ENCODE measurements at regions not wholly inside any gene's neighbourhood (a gene's known extent, or its start where the extent isn't known, plus 50 kb on each side); places are given as distances from the start of the nearest gene placed in this dataset.

DNA sequence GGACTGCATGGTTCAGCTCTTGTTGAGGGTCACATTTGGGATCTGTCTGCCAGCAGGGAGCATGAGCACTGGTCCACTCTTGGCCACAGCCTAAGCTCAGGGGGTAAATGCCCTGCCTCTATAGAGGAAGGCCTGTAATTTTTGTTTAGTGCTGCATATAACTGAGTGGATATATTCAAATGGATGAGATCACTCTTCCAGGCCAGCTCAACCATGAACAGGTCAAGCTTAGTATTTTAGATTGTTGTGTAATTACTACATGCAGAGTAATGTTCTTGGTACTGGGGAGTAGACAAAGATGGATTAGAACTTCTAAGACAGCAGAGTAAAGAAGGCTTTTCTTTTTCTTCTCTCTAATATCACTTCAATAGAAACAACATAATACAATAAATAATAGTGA is 376.9 kb downstream of the GPATCH2 start:
- Histone ChIP-seq H4K20me1 (replicated peaks; ENCODE audit: control insufficient read depth, insufficient read depth, low read length) (no peaks in the 10 kb centered on the region), H3K4me2 (ENCODE audit: insufficient read depth, low read length) (no peak overlapping the region), H3K79me2 (ENCODE audit: control insufficient read depth, insufficient read depth, low read length) (no peaks in the 10 kb centered on the region), H3K27ac (ENCODE audit: extremely low read depth, low read depth, low read length) (no peak overlapping the region), H3K4me3 (no peak overlapping the region), H3K9me3 (replicated peaks; ENCODE audit: control insufficient read depth, insufficient read depth, low read depth, low read length) (no peaks in the 10 kb centered on the region), H3K4me1 (replicated peaks in 1 of 2; ENCODE audit: control insufficient read depth in 2 of 2, insufficient read depth in 2 of 2, low read length in 2 of 2) (no peaks in the 10 kb centered on the region), H3K9me1 (ENCODE audit: control insufficient read depth, insufficient read depth, low read length) (no peaks in the 10 kb centered on the region), H3K9ac (ENCODE audit: insufficient read depth in 1 of 2, low read depth in 2 of 2, low read length in 2 of 2) (no peak overlapping the region), H2AFZ (ENCODE audit: low read depth, low read length) (no peak overlapping the region), H3K27me3 (ENCODE audit: control insufficient read depth in 2 of 2, insufficient read depth in 2 of 2, low read length in 2 of 2) (no peaks in the 10 kb centered on the region), H3K36me3 (ENCODE audit: control insufficient read depth, insufficient read depth, low read length) (no peaks in the 10 kb centered on the region)
- ATAC-seq (no peak), FAIRE-seq (no peak), DNase-seq (ENCODE audit: extremely low read depth in 1 of 4, low spot score in 3 of 4) (no peak)
- intact Hi-C loops (cut with micrococcal nuclease) = no loop called here
- TF ChIP-seq CHD4 (IDR thresholded peaks at IDR 0.05; ENCODE audit: insufficient read depth, insufficient replicate concordance, low read depth, low read length, poor library complexity, severe bottlenecking) (no peak), GATA2 (CRISPR knock-in tag; IDR thresholded peaks at IDR 0.05) (no peak), SMARCA4 (IDR thresholded peaks at IDR 0.05) (no peak), NR1H2 (CRISPR knock-in tag; IDR thresholded peaks at IDR 0.05) (no peak), MTA1 (IDR thresholded peaks at IDR 0.05; ENCODE audit: borderline replicate concordance) (no peak), GATAD2A (IDR thresholded peaks at IDR 0.05) (no peak), ETV1 (tag; conservative IDR thresholded peaks at IDR 0.05; ENCODE audit: low read depth) (no peak), ZNF589 (CRISPR knock-in tag; IDR thresholded peaks at IDR 0.05; ENCODE audit: low read depth) (no peak), ZNF133 (CRISPR knock-in tag; IDR thresholded peaks at IDR 0.05) (no peak), ELF2 (CRISPR knock-in tag; IDR thresholded peaks at IDR 0.05) (no peak), FOXJ3 (CRISPR knock-in tag; IDR thresholded peaks at IDR 0.05) (no peak)
- TF ChIP-seq, protein P1, sequence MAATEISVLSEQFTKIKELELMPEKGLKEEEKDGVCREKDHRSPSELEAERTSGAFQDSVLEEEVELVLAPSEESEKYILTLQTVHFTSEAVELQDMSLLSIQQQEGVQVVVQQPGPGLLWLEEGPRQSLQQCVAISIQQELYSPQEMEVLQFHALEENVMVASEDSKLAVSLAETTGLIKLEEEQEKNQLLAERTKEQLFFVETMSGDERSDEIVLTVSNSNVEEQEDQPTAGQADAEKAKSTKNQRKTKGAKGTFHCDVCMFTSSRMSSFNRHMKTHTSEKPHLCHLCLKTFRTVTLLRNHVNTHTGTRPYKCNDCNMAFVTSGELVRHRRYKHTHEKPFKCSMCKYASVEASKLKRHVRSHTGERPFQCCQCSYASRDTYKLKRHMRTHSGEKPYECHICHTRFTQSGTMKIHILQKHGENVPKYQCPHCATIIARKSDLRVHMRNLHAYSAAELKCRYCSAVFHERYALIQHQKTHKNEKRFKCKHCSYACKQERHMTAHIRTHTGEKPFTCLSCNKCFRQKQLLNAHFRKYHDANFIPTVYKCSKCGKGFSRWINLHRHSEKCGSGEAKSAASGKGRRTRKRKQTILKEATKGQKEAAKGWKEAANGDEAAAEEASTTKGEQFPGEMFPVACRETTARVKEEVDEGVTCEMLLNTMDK (IDR thresholded peaks at IDR 0.05; ENCODE audit: borderline replicate concordance, insufficient read depth, low read depth, low read length, poor library complexity, severe bottlenecking) = no peak
- TF ChIP-seq, protein P2, sequence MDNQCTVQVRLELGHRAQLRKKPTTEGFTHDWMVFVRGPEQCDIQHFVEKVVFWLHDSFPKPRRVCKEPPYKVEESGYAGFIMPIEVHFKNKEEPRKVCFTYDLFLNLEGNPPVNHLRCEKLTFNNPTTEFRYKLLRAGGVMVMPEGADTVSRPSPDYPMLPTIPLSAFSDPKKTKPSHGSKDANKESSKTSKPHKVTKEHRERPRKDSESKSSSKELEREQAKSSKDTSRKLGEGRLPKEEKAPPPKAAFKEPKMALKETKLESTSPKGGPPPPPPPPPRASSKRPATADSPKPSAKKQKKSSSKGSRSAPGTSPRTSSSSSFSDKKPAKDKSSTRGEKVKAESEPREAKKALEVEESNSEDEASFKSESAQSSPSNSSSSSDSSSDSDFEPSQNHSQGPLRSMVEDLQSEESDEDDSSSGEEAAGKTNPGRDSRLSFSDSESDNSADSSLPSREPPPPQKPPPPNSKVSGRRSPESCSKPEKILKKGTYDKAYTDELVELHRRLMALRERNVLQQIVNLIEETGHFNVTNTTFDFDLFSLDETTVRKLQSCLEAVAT (IDR thresholded peaks at IDR 0.05) = no peak
- TF ChIP-seq, protein P3, sequence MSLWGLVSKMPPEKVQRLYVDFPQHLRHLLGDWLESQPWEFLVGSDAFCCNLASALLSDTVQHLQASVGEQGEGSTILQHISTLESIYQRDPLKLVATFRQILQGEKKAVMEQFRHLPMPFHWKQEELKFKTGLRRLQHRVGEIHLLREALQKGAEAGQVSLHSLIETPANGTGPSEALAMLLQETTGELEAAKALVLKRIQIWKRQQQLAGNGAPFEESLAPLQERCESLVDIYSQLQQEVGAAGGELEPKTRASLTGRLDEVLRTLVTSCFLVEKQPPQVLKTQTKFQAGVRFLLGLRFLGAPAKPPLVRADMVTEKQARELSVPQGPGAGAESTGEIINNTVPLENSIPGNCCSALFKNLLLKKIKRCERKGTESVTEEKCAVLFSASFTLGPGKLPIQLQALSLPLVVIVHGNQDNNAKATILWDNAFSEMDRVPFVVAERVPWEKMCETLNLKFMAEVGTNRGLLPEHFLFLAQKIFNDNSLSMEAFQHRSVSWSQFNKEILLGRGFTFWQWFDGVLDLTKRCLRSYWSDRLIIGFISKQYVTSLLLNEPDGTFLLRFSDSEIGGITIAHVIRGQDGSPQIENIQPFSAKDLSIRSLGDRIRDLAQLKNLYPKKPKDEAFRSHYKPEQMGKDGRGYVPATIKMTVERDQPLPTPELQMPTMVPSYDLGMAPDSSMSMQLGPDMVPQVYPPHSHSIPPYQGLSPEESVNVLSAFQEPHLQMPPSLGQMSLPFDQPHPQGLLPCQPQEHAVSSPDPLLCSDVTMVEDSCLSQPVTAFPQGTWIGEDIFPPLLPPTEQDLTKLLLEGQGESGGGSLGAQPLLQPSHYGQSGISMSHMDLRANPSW (CRISPR knock-in tag; IDR thresholded peaks at IDR 0.05) = no peak
- TF ChIP-seq, protein P4, sequence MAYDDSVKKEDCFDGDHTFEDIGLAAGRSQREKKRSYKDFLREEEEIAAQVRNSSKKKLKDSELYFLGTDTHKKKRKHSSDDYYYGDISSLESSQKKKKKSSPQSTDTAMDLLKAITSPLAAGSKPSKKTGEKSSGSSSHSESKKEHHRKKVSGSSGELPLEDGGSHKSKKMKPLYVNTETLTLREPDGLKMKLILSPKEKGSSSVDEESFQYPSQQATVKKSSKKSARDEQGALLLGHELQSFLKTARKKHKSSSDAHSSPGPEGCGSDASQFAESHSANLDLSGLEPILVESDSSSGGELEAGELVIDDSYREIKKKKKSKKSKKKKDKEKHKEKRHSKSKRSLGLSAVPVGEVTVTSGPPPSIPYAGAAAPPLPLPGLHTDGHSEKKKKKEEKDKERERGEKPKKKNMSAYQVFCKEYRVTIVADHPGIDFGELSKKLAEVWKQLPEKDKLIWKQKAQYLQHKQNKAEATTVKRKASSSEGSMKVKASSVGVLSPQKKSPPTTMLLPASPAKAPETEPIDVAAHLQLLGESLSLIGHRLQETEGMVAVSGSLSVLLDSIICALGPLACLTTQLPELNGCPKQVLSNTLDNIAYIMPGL (CRISPR knock-in tag; IDR thresholded peaks at IDR 0.05) = no peak
- no TSS peak for BruUV-seq (replicated peaks)
- in situ Hi-C loops (cut with MboI) = no loop called here
- ChIA-PET CTCF (ENCODE audit: low intra/inter-chr PET ratio) (no interaction called here), POLR2A (no interaction called here)
